HEK293T (cell line): ENCODE measurements at regions not wholly inside any gene's neighbourhood (a gene's known extent, or its start where the extent isn't known, plus 50 kb on each side); places are given as distances from the start of the nearest gene placed in this dataset.

Source experiments
- CTCF ChIA-PET: fragments of 350-600 bp; formaldehyde crosslinking; extraction: SDS; loops from one replicate; lab custom pipeline; 2021; ENCODE audit warnings: antibody characterized with exemption, inconsistent platforms; lab: Yijun Ruan, JAX
- POLR2A ChIA-PET: fragments of 350-600 bp; formaldehyde crosslinking; extraction: SDS; loops from one replicate; lab custom pipeline; 2020; ENCODE audit warnings: antibody characterized with exemption, inconsistent platforms; lab: Yijun Ruan, JAX
- DNase-seq: peaks from one replicate; pipeline ENCODE4 v3.0.0; 2012; ENCODE audit warnings: mixed read lengths; ENCODE audit errors: extremely low spot score
- ARNT ChIP-seq: fragments of 450-650 bp; IDR thresholded peaks from 2 replicates; pipeline ENCODE4 v1.6.1; 2017; ENCODE audit warnings: mild to moderate bottlenecking
- BHLHE40 ChIP-seq: fragments of 450-650 bp; IDR thresholded peaks from 2 replicates; pipeline ENCODE4 v1.6.1; 2016; ENCODE audit warnings: mild to moderate bottlenecking, moderate library complexity, borderline replicate concordance
- CTBP1 ChIP-seq: fragments of 450-650 bp; IDR thresholded peaks from 2 replicates; pipeline ENCODE4 v1.6.1; 2016; ENCODE audit warnings: borderline replicate concordance
- ELF4 ChIP-seq: fragments of 450-650 bp; IDR thresholded peaks from 2 replicates; pipeline ENCODE4 v1.6.1; 2017; ENCODE audit warnings: antibody characterized with exemption
- FOXA1 ChIP-seq: fragments of 450-650 bp; IDR thresholded peaks from 2 replicates; pipeline ENCODE4 v1.6.1; 2016; ENCODE audit warnings: mild to moderate bottlenecking
- FOXK2 ChIP-seq: fragments of 450-650 bp; IDR thresholded peaks from 2 replicates; pipeline ENCODE4 v1.6.1; 2016; ENCODE audit warnings: mild to moderate bottlenecking
- FOXM1 ChIP-seq: fragments of 450-650 bp; IDR thresholded peaks from 2 replicates; pipeline ENCODE4 v1.6.1; 2017; ENCODE audit warnings: mild to moderate bottlenecking, borderline replicate concordance
- HDGF ChIP-seq: fragments of 450-650 bp; IDR thresholded peaks from 2 replicates; pipeline ENCODE4 v1.6.1; 2017; ENCODE audit warnings: antibody characterized with exemption, borderline replicate concordance
- L3MBTL2 ChIP-seq: fragments of 450-650 bp; conservative IDR thresholded peaks from 2 replicates; pipeline ENCODE4 v1.6.1; 2016; ENCODE audit warnings: mild to moderate bottlenecking
- LEF1 ChIP-seq: fragments of 450-650 bp; IDR thresholded peaks from 2 replicates; pipeline ENCODE4 v1.6.1; 2017; ENCODE audit warnings: mild to moderate bottlenecking, borderline replicate concordance
- NFRKB ChIP-seq: fragments of 450-650 bp; IDR thresholded peaks from 2 replicates; pipeline ENCODE4 v1.6.1; 2016; ENCODE audit warnings: mild to moderate bottlenecking, moderate library complexity
- SP1 ChIP-seq: fragments of 450-650 bp; IDR thresholded peaks from 2 replicates; pipeline ENCODE4 v1.6.1; 2017
- SUZ12 ChIP-seq: fragments of 450-650 bp; IDR thresholded peaks from 2 replicates; pipeline ENCODE4 v1.6.1; 2016; ENCODE audit warnings: mild to moderate bottlenecking
- TARDBP ChIP-seq: fragments of 450-650 bp; IDR thresholded peaks from 2 replicates; pipeline ENCODE4 v1.6.1; 2016
- ZNF384 ChIP-seq: fragments of 450-650 bp; IDR thresholded peaks from 2 replicates; pipeline ENCODE4 v1.6.1; 2016
- TF ChIP-seq, protein P1 (sequence below): fragments of 450-650 bp; IDR thresholded peaks from 2 replicates; pipeline ENCODE4 v1.6.1; 2016

DNA sequence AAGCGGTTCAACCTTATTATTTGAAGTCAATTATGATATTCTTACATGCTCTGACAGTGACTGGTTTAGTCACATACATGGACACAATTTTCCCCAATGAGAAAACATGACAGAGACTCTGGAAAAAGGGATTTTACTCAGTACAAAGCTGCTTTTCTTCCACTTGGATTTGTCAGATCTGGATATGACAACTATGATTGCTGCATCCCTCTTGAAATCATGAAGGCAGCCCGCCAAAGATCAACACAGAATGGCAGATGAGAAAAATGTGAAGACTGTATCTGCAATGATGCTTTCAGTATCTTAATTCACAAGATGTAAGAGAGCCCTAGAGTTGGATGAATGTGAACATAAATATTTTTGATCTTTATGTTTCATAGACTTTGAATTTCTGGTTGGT is 439.6 kb downstream of the CDH8 start:
- TF ChIP-seq FOXM1 (no peak), FOXA1 (no peak), SP1 (no peak), BHLHE40 (no peak), TARDBP (no peak), LEF1 (no peak), ELF4 (no peak), HDGF (no peak), CTBP1 (no peak), L3MBTL2 (no peak)
- TF ChIP-seq, protein P1, sequence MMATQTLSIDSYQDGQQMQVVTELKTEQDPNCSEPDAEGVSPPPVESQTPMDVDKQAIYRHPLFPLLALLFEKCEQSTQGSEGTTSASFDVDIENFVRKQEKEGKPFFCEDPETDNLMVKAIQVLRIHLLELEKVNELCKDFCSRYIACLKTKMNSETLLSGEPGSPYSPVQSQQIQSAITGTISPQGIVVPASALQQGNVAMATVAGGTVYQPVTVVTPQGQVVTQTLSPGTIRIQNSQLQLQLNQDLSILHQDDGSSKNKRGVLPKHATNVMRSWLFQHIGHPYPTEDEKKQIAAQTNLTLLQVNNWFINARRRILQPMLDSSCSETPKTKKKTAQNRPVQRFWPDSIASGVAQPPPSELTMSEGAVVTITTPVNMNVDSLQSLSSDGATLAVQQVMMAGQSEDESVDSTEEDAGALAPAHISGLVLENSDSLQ, result no peak
- CTCF ChIA-PET, result no interaction called here
- DNase-seq, result no peak
- POLR2A ChIA-PET, result no interaction called here

DNA sequence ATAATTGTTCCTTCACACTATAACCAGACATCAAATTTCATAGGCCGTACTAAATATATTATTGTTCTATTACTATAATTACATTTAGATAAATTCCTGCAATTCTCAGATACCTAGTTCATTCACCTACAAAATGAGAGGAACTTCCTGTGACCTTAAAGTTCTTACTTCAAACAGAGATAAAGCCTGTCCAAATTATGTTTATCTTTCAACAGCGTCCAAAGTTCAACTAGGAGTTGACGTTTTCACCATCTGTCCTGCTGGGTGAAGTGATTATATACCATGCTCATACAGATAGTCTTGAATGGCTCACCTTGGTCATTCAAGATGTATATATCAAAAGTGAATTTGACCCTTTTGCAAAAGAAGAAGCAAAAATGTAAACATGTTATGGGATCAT is 440.6 kb downstream of the CDH8 start:
- CTCF ChIA-PET, result no interaction called here
- POLR2A ChIA-PET, result no interaction called here
- TF ChIP-seq ELF4 (no peak), HDGF (no peak), SUZ12 (no peak), FOXK2 (no peak), ARNT (no peak)
- no peak for DNase-seq

DNA sequence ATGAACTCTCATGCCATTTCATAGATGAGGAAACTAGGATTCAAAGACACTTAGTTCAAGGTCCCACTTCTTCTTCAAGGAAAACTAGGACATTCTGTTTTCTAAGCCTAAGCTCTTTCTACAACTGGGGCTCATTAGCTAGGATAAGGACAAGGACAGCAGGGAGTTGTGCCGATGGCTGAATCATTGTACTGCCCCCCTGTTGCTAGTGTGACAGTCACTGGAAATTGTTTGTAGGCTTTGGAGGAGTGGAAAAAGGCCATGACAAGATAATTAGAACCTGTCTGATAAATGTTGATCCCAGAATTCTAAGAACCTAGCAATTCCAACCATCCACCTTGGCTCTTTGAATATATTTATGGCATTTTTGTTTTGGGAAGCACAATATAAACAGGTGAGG is 445.7 kb downstream of the CDH8 start:
- TF ChIP-seq CTBP1 (no peak), NFRKB (no peak), ARNT (no peak)
- no peak for DNase-seq
- POLR2A ChIA-PET, result no interaction called here
- CTCF ChIA-PET, result no interaction called here

DNA sequence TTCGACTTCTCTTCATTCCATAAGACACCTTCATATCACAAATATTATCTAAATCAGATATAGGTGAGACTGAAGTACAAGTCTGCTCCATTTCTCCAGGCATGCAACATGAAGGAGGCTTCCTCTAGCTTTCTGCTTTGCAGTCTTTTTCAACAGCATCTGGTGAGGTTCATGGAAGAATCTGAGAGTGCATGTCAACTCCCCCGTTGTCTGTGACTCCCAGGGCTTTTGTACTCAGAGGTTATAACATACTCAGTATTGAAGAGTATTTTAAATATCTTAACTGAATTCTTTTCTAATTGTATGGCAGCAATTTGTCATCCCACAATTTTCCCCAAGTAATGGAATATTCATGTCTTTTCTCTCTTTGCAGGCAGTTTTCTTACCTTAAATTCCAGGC is 448.7 kb downstream of the CDH8 start:
- TF ChIP-seq LEF1 (no peak), L3MBTL2 (no peak), NFRKB (no peak), TARDBP (no peak), FOXM1 (no peak), SUZ12 (no peak)
- TF ChIP-seq, protein P1, result no peak
- ChIA-PET CTCF (no interaction called here), POLR2A (no interaction called here)
- no peak for DNase-seq

DNA sequence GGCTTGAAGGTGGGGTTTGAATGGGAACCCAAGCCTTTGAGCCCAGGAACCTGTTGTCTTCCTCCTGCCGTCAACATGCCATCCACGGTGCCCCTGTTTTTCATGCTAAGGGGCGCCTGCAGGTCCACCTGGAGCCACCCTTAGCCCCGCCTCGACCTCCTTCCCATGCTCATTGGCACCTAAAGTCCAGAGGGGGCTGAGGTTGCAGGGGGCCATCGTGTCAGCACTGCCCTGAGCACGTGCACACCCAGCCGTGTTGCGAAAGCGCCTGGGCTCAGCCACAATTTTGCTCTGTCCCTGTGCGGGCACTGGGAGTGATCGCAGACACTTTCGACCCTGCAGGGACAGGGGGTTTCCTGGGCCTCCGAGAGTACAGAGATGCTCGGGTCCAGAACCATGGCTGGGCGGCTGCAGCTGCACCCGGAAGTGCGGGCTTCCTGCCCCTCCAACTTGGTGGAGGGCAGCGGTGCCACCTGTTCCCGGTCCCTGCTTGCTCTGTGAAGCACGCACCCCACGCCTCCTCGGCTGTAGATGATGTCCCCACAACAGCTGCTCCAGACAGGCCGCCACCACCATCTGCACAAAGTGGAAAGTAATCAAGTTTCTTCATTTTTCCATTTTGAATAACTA is 454.7 kb downstream of the CDH8 start:
- CTCF ChIA-PET, result no interaction called here
- TF ChIP-seq FOXM1 (no peak), HDGF (no peak), BHLHE40 (no peak), SUZ12 (no peak), CTBP1 (no peak), FOXA1 (no peak)
- POLR2A ChIA-PET, result no interaction called here
- no peak for DNase-seq

DNA sequence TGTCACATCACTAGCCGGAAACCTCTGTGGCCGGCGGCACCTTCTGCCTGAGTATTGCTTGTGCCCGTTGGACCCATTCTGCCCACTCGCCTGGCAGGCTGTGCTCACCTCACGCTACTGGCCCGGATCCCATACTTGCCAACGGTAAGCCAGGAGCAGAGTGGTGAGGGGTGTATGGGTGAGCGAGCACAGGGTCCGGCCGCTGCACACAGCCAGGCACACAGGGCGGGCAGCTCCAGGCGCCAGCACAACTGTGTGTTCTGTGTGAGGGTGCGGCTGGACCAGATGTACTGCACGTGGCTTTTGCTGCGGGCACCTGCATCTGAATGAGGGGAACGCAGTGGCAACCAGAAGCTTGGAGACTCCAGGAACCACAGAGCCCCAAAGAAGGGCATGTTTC is 455.7 kb downstream of the CDH8 start:
- ChIA-PET POLR2A (no interaction called here), CTCF (no interaction called here)
- TF ChIP-seq ARNT (no peak), NFRKB (no peak), FOXK2 (no peak), FOXA1 (no peak), ELF4 (no peak), FOXM1 (no peak)
- TF ChIP-seq, protein P1, result no peak
- DNase-seq, result no peak

DNA sequence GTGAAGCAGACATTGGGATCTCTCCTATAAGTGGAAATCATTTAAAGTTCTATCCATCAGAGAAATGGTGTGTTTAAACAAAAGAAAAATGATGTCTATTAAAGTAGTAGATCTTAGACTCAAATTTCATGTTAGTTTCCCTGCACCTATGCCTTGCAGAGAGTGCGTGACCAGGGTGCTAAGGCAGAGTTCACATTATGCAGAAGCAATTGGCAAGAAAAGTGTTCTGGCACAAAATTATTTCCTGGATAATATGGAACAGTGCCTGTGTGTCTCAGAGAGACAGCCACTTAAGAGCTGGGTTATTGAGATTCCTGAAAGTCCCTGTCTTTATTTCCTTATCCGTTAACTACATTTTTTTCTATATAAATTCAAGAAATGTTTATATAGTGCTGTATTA is 457.0 kb downstream of the CDH8 start:
- no peak for DNase-seq
- CTCF ChIA-PET, result no interaction called here
- POLR2A ChIA-PET, result no interaction called here
- TF ChIP-seq LEF1, result no peak
- TF ChIP-seq TARDBP, result no peak
- TF ChIP-seq FOXA1, result no peak
- TF ChIP-seq ZNF384, result no peak
- no peak for TF ChIP-seq ARNT
- no peak for TF ChIP-seq L3MBTL2
- TF ChIP-seq SP1, result no peak
- no peak for TF ChIP-seq SUZ12
- TF ChIP-seq FOXK2, result no peak
- TF ChIP-seq, protein P1, result no peak
- TF ChIP-seq HDGF, result no peak
- TF ChIP-seq BHLHE40, result no peak
- no peak for TF ChIP-seq CTBP1
- no peak for TF ChIP-seq NFRKB
- no peak for TF ChIP-seq FOXM1
- TF ChIP-seq ELF4, result no peak
